ENCODE measurements at regions not wholly inside any gene's neighbourhood (a gene's known extent, or its start where the extent isn't known, plus 50 kb on each side); places are given as distances from the start of the nearest gene placed in this dataset.

GRCh38 chr4:180788729-180789128 lies 1454.5 kb upstream of the TENM3 start:
- TF ChIP-seq CTCF (IDR thresholded peaks at IDR 0.05; ENCODE audit: borderline replicate concordance, extremely low read depth, low read length, poor library complexity, severe bottlenecking) (no peak), EZH2 (IDR thresholded peaks at IDR 0.05; ENCODE audit: borderline replicate concordance, low read depth, low read length, severe bottlenecking) (no peak)
